HG03432 (cell line): ENCODE measurements at regions not wholly inside any gene's neighbourhood (a gene's known extent, or its start where the extent isn't known, plus 50 kb on each side); places are given as distances from the start of the nearest gene placed in this dataset.
"Not testable (repeated sequence)": the region's sequence is repeated elsewhere in the genome, so short reads cannot be mapped to it uniquely, and the experiment has no call there.

Experiments
- ATAC-seq: cut with Tn5 transposase; IDR thresholded peaks from one replicate; pipeline ENCODE4 v1.9.1; 2021; ENCODE audit warnings: mild to moderate bottlenecking, moderate library complexity; ENCODE audit not compliant: unreplicated experiment

DNA sequence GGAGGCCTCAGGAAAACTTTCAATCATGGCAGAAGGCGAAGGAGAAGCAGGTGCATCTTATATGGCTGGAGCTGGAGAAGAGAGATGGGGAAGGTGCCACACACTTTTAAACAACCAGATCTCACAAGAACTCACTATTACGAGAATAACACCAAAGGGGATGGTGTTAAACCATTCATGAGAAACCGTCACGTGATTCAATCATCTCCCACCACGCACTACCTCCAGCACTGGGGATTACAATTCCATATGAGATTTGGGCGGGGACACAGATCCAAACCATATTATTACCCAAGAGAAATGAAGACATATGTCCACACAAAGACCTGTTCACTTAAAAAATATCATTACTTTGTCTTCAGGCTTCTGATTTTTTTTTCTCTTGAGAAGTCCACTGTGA, 518.5 kb downstream of the DCDC2C start:
- ATAC-seq = no peak

DNA sequence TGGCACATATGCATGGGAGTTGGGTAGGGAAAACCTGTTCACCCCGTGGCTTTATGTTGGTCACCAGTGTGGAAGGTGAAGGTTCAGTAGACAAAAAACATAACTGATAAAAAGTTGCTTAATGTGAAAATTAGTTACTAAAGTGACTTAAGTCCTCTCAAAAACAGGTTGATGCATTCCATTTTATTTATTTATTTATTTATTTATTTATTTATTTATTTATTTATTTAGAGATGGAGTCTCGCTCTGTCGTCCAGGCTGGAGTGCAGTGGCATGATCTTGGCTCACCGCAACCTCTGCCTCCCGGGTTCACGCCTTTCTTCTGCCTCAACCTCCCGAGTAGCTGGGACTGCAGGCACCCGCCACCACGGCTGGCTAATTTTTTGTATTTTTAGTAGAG, 541.0 kb downstream of the DCDC2C start:
- ATAC-seq = not testable (repeated sequence)

DNA sequence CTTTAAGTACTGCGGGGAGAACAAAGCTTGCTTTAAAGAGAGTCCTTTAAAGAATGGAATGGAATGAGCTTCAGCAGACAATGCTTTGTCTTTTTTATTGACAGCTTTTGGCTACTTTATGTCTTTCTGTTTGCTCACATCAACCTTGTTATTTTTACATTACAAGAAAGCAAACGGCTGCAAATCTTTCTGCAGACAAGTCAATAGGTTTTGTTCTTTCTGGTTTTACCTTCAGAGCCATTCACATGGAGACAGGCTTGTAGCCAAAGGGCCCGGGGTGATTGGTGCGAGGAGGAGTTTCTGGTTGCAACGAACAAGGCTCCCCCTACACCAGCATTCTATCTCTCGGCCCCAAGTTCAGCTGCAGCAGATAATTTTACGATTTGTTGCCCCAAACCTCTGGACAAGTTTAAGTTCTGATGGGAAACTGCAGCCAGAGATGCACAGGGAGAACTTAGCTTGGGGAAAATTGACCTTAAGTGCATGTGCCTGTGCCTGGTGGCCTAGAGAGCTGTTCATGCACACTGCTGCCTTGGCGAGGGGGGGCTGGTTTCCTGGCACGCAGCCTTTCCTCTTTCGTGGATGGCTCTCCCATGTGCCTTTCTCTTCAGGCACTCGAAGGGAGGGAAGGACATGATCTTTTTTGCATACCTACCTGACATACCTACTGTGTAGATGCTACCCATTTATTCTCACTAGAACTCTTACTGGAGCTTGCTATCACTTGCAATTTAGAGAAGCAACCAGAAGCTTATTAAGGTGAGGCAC, 543.2 kb downstream of the DCDC2C start:
- ATAC-seq = no peak

DNA sequence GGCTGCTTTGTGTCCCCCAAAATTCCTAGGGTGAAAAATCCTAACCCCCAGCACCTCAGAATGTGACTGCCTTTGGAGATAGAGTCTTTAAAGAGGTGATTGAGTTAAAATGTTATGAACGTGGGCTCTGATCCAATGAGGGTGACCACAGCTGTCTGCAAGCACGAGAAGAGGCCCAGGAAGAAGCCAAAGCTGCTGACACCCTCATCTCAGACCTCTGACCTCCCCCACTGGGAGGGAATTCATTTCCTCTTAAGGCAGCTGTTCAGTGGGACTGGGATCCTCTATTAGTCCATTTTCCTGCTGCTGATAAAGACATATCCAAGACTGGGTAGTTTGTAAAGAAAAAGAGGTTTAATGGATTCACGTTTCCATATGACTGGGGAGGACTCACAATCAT, 544.4 kb downstream of the DCDC2C start:
- no peak for ATAC-seq

DNA sequence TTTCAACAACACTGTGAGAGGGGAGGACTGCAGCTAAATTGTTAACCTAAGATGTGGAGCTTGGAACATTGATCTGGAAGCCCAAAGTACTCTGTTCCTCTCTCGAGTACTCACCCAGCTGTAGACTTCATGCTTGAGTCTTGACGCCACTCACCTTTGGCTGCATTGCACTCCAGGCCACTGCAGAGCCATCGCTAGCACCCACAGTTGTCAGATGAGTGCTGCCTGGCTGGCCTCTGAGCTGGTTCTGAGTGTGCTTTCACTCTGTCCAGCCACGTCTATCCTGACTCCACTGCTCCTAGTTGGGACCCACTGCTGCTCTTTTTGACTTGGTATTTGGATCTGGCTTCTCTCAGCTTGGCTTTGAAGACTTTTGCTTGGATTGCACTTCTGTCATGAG, 552.1 kb downstream of the DCDC2C start:
- no peak for ATAC-seq

DNA sequence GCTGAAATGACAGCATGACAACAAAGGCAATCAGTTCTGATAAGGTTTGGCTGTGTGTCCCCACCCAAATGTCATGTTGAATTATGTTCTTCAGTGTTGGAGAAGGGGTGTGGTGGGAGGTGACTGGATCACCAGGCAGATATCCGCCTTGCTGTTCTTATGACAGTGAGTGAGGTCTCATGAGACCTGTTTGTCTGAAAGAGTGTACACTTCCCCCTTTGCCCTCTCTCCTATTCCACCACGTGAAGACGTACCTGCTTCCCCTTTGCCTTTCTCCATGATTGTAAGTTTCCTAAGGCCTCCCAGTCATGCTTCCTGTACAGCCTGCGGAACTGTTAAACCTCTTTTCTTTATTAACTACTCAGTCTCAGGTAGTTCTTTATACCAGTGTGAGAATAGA, 553.0 kb downstream of the DCDC2C start:
- no peak for ATAC-seq

DNA sequence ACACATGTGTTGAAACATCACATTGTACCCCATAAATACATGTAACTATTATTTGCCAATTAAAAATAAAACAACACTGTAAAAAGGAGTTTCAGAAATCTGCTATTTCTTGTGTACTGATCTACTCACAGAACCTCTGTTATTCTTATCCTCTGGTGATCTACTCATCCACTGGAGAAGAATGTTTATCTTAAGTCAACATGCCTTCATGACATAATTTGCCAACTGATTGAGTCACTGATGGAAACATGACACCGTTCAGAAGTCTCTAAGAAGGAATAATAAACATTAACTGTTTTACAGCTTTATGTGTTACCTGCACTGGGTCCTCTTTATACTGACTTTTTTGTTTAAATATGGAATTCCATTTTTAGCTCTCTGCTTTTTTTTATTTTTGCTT, 555.2 kb downstream of the DCDC2C start:
- no peak for ATAC-seq

DNA sequence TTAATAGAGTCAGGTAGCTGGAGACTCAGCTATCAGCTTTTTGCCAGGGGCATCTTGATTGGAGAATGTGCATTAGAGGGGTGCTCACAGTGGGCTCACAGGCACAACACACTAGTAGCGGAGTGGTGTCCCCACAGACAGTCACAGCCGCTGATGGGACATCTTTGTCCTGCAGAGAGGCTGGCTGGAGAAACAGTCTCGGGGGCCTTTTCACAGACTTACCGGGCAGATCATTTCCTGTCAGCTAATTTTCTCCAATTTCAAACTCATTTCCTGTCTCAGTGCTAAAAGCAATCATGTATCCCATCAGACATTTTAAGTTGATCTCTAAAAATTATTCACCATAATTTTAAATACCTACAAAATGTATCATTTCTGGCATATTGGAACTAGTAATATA, 562.6 kb downstream of the DCDC2C start:
- no peak for ATAC-seq

DNA sequence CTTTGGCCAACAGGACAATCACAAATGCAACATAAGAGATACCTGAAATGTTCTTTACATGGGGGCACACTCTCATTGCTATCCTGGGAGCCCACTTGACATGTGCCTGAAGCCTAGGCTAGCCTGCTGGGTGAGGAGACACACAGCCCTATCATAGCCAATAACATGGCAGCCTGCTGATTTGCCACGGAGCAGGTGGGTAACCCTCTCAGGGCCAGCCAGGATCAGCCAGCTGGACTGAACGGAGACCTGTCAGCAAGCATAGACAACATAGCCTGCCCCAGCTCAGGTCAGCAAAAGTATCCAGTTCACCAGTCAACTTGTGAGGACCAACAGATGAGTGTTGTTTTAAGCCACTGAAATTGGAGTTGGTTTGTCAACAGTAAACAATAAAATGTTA, 566.5 kb downstream of the DCDC2C start:
- no peak for ATAC-seq

DNA sequence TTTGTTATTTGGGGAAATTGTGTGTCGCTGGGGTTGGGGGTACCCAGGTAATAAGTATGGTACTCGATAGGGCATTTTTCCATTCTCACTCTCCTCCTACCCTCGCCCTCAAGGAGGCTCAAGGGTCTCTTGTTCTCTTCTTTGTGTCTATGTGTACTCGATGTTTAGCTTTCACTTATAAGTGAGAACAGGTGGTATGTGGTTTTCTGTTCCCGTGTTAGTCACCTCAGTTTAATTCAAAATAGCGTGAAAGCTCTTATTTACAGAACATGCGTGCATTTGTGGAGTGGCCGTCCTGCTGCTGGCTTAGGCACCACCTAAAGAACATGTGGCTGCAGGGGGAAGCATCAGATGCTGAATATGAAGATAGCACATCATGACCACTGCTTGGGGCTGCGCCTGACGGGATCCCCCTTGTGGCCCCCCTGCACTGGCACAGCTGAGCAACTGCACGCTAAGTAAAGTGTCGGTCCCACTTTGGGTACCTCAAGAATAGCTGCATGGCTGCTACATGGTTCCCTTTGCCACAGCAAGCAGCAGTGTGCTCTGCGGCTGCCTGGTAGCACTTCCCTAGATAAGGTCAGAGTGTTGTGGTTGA, 569.0 kb downstream of the DCDC2C start:
- ATAC-seq = no peak

DNA sequence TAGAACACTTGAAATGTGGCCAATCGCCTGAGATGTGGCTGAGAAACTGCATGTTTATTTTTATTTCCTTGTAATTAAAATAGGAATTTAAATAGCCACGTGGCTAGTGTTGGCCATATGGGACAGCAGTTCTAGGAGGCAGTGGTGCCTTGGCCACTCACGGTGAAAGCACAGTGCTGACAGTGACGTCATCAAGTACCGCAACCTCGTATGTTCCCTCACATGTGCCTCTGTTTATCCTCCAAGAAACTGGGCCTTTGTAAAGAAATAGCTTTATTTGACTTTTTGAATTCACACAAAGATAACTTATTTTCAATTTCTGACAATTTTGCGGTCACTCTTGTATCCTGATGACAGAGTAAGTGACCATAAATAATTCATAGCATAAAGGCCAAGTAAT, 575.0 kb downstream of the DCDC2C start:
- no peak for ATAC-seq

DNA sequence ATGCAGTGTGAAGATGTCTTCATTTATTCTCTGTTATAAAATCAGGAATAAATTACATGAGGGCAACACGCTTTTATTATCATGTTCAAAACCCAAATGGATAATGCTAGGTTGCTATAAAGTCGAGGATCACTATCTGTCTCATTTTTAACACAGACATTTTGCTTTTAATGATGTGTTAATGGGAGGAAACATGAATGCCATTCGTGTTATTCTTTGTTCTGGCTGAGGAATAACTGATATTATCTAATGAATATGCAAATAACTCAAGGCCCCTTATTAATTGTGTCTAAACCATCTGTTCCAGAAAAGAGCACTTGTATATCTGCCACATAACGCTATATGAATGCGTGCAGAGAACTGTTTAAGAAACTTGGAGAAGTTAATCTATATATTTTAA, 576.1 kb downstream of the DCDC2C start:
- ATAC-seq = no peak

DNA sequence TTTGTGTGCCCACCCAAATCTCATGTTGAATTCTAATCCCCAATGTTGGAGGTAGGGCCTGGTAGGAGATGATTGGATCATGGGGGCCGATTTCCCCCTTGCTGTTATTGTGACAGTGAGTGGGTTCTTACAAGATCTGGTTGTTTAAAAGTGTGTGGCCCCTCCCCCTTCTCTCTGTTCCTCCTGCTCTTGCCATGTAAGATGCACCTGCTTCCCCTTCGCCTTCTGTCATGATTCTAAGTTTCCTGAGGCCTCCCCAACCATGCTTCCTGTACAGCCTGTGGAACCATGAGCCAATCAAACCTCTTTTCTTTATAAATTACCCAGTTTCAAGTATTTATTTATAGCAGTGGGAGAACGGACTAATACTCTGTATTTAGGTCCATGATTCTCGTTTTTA, 588.1 kb downstream of the DCDC2C start:
- ATAC-seq = no peak

DNA sequence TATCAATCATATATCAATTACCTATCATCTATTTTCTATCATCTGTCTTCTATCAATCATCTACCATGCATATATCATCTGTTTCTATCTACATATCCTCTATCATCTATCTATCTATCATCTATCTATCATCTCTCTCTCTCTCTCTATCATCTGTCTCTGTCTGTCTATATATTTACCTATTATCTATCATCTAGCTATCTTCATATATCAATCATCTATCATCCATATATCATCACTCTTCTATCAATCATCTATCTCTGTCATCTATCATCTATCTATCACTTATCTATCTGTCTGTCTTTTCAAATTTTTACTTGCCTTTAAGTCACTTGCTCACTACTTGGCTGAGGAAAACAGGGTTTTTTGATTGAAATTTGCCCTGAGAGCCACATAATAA, 592.3 kb downstream of the DCDC2C start:
- no peak for ATAC-seq

DNA sequence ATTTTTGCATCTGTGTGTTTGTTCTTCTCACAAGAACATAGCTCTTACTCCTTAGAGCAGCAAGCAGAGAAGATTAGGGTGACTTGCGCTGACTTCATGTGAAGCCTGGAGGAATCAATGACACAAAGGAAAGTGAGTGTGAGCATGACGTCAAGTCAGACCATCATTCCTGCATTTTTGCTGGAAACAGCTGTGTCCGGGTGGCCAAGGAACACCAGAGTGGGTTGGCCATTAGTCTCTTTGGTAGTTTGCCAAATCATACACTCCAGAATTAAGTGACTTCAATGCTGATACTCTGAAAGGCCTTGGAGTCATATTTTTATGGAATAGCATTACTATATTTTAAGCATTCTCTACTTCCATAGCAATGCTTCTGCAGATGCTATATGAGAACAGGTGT, 597.2 kb downstream of the DCDC2C start:
- ATAC-seq = no peak

DNA sequence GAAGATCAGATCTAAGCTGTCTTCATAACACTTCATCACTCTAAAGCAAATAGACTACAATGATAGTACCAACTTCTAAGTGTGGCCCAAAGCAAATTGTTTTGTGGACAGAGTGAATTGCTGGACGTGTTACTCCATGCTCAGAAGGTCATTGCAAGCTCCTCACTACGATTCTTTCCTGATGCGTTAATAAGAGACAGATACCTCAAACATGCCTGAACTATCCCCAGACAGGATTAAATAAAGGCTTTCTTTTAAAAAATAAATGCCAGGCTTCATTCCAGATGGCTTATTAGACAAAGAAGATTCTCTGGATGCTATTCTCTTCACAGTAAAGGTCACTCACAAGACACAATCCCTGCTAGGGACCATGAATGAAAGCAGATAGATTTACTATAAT, 621.2 kb downstream of the DCDC2C start:
- no peak for ATAC-seq

DNA sequence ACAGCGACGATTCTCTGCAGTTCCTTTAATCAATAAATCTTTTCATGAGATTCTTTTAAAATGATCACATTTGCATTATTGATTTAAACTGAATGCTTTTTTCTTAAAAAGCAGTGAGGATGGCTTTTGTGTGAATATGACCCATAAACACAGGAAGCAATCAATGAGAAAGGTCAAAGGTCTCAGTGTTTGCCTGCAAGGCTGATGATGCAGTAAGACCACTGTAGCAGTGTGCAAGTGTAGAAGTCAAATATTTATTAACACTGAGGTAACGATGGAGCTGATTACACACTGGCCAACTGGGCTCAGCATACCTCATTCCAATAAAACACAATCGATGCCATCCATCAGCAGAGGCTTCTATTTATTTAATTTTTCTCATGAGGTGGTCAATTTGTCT, 633.5 kb downstream of the DCDC2C start:
- no peak for ATAC-seq

DNA sequence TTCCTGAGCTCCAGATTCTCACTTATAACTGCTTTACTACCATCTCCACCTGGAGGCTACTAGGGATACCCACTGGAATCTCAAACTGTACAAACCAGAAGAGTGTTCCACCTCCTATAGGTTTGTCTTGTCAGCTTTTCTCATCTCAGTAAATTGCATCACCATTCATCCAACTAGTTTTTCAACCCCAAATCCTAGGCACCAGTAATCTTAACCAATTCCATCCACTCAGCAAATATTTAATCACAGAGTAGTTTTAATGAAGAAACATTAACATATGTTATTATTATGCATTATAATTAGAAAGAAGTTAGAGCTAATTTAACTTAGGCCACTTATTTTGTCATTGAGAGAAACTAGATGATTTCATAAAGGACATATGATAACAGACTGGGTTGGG, 635.0 kb downstream of the DCDC2C start:
- no peak for ATAC-seq

DNA sequence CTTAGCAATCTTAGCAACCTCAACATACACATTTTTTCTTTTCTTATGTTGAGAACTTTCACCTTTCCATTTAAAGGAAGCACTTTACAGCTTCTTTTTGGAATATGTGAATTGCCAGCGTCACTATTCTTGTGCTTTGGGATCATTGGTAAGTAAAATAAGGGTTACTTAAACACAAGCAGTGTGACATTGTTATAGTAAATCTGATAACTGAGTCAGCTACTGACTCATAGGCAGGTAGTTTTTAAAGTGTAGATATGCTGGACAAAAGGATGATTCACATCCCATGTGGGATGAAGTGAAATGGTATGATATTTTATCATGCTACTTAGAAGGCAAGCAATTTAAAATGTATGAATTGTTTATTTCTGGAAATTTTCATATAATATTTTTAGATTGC, 637.2 kb downstream of the DCDC2C start:
- no peak for ATAC-seq

DNA sequence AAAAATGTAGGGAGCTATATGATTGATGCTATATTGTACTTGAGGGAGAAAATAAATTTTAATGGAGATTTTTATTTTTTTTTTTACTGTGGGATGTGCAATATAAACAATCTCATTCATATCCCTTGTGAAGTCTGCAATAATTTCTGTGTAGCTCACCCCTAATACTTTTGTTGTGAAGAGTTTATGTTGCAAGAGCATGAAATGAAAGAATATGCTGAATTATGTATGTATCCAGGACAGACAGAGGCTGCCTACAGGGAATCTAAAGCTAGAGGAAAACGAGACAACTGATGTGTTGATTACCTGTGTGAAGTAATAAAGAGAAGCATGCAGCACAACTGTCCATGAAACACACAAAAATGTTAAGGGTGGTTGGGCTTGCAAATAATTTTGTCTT, 643.3 kb downstream of the DCDC2C start:
- no peak for ATAC-seq

DNA sequence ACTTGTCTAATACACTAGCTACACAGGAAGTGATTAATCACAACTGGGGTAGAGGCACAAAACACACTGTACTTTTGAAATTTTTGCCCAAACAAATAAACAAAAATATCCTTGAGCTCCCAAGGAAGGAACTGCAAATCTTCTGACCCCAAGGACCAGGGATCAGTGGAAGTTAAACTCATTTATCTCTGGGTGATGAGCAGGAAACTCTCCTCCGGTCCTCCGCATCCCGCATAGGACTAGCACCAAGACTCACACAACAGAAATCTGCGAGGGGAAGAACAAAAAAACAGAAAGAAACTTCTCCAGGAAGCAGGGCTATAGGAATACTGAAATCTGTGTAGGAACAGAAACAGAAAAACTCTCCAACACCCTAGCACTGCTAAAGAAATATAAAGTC, 650.3 kb downstream of the DCDC2C start:
- ATAC-seq = no peak

DNA sequence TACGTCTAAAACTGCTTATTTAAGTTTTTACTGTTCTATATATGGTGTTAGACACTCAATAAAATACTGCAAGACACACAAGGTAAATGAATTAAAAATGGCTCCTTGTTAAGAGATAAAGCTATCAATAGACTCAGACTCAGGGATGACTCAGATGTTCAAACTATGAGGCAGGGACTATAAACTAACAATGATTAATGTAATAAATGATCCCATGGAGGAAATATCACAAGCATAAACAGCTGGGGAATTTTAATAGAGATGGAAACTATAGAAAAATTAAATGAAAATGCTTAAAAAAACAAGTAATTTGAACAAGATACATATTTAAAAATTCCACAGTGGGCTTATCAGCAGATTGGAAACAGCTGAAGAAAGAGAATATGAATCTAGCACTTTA, 650.8 kb downstream of the DCDC2C start:
- no peak for ATAC-seq

DNA sequence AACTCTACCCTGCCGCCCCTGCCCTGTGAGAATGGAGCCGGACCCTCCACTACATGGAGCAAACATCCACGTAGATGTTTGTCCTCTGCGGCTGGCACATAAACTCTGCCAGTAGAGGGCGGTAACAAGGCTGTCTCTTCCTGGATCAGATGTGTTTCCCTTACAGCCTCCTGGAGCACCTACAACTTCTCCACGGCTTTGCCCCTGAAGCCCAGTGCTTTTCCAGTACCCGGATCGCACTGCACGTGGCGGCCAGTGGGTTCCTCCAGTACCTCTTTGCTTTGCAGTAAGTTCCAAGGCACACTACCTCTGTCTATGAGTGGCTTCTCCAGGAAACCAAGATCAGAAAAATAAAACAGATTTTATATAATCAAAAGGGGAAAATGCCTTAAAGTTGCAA, 651.3 kb downstream of the DCDC2C start:
- ATAC-seq = peak; percentile 48
